ENCODE measurements at regions not wholly inside any gene's neighbourhood (a gene's known extent, or its start where the extent isn't known, plus 50 kb on each side); places are given as distances from the start of the nearest gene placed in this dataset.

DNA sequence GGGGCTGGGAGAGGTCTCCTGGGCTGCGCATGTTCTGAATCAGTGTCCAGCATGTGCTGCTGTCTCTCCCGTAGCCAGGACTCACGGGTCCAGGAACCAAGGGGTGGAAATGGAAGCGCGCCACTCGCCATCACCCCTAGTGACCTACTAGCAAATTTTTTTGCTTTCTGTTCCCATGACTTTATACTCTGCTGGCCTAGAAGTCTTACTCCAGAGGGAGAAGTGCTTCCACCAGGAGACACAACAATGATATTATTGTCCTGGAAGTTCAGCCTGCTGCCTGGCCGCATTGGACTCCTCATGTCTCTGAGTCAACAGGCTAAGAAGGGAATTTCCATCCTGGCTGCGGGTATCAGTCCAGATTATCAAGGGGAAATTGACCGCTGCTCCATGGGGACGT is 729.7 kb downstream of the BRD1 start:
- TF ChIP-seq ZNF585B (tag by site-specific recombination; IDR thresholded peaks at IDR 0.05) (no peak), ZNF221 (tag by site-specific recombination; IDR thresholded peaks at IDR 0.05; ENCODE audit: borderline replicate concordance) (no peak), ZNF658 (tag by site-specific recombination; IDR thresholded peaks at IDR 0.05) (no peak), BCL11A (tag by site-specific recombination; IDR thresholded peaks at IDR 0.05; ENCODE audit: low read depth) (no peak), ZNF510 (tag by site-specific recombination; IDR thresholded peaks at IDR 0.05; ENCODE audit: insufficient replicate concordance) (no peak), ZNF274 (IDR thresholded peaks at IDR 0.05; ENCODE audit: low read length) (no peak), ZNF274 (tag by site-specific recombination; IDR thresholded peaks at IDR 0.05; ENCODE audit: borderline replicate concordance) (no peak), MZF1 (tag by site-specific recombination; IDR thresholded peaks at IDR 0.05; ENCODE audit: borderline replicate concordance) (no peak), ZNF16 (tag by site-specific recombination; IDR thresholded peaks at IDR 0.05; ENCODE audit: low read depth) (no peak), ZNF416 (tag by site-specific recombination; IDR thresholded peaks at IDR 0.05) (no peak), ZNF837 (tag by site-specific recombination; IDR thresholded peaks at IDR 0.05) (no peak), ZNF138 (tag by site-specific recombination; IDR thresholded peaks at IDR 0.05; ENCODE audit: borderline replicate concordance) (no peak), GLIS1 (tag by site-specific recombination; IDR thresholded peaks at IDR 0.05) (no peak), HOXC10 (CRISPR knock-in tag; IDR thresholded peaks at IDR 0.05) (no peak), ZBTB21 (tag by site-specific recombination; IDR thresholded peaks at IDR 0.05) (no peak)
- TF ChIP-seq, protein P1, sequence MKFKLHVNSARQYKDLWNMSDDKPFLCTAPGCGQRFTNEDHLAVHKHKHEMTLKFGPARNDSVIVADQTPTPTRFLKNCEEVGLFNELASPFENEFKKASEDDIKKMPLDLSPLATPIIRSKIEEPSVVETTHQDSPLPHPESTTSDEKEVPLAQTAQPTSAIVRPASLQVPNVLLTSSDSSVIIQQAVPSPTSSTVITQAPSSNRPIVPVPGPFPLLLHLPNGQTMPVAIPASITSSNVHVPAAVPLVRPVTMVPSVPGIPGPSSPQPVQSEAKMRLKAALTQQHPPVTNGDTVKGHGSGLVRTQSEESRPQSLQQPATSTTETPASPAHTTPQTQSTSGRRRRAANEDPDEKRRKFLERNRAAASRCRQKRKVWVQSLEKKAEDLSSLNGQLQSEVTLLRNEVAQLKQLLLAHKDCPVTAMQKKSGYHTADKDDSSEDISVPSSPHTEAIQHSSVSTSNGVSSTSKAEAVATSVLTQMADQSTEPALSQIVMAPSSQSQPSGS (tag by site-specific recombination; IDR thresholded peaks at IDR 0.05; ENCODE audit: low read depth) = no peak
- CTCF ChIA-PET = interaction anchor here (0.8 kb wide), 1 partner anchor 207 kb away, joined by 4 read pairs; no protein-coding TSS in a partner anchor
- Histone ChIP-seq H3K4me3 (ENCODE audit: low read depth, low read length) (no peak overlapping the region), H3K27ac (ENCODE audit: extremely low read depth, low read depth, low read length) (no peak overlapping the region), H3K36me3 (ENCODE audit: control insufficient read depth in 2 of 2, insufficient read depth in 1 of 2, low read length in 2 of 2) (no peaks in the 10 kb centered on the region), H3K9me3 (ENCODE audit: control insufficient read depth, insufficient read depth, low read depth, low read length) (no peaks in the 10 kb centered on the region), H3K4me1 (ENCODE audit: control insufficient read depth, insufficient read depth, low read length) (no peaks in the 10 kb centered on the region)
- POLR2A ChIA-PET = no interaction called here

DNA sequence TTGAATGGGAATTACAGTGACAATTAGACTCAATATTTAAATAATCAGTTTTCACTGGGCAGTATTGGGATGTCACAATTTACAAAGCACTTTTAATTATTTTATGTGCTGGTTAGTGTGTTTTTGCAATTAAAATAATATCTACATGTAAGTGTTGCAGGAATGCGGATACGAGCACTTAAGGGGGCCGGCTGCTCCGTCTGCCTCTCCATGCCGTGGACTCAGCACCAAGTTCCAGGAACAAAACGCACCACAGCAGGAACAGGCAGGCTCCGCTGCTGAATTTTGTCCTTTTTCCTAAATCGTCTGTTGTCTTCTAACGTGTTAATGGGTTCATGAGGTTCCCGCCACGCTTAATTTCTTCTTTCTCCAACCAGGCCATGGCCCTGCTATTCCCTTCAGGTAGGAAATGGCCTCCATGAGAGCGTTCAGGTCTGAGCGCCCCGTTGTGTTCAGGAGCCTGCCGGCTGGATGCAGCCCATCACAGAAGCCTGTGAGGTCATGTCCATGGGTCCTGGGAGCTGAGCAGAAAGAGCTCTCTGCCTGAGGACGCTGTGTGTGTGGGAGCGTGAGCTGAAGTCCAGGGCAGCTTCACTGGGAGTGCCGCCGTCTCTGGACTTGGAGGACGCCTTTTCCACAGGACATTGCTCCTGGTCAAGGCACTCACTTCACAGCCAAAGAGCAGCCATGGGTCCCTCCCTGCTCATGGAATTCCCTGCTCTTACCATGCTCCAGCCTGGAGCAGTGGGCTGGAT is 730.3 kb downstream of the BRD1 start:
- CTCF ChIA-PET = no interaction called here
- no peak overlapping the region for H3K27ac ChIP-seq (ENCODE audit: extremely low read depth, low read depth, low read length)
- H3K9me3 ChIP-seq (ENCODE audit: control insufficient read depth, insufficient read depth, low read depth, low read length) = no peaks in the 10 kb centered on the region
- no peaks in the 10 kb centered on the region for H3K36me3 ChIP-seq (ENCODE audit: control insufficient read depth in 2 of 2, insufficient read depth in 1 of 2, low read length in 2 of 2)
- H3K4me3 ChIP-seq (ENCODE audit: low read depth, low read length) = no peak overlapping the region
- H3K4me1 ChIP-seq (ENCODE audit: control insufficient read depth, insufficient read depth, low read length) = no peaks in the 10 kb centered on the region
- POLR2A ChIA-PET = no interaction called here
- TF ChIP-seq EGR2 (tag by site-specific recombination; IDR thresholded peaks at IDR 0.05; ENCODE audit: low read depth) = no peak
- TF ChIP-seq ZNF155 (tag by site-specific recombination; IDR thresholded peaks at IDR 0.05) = no peak
- TF ChIP-seq, protein P2, sequence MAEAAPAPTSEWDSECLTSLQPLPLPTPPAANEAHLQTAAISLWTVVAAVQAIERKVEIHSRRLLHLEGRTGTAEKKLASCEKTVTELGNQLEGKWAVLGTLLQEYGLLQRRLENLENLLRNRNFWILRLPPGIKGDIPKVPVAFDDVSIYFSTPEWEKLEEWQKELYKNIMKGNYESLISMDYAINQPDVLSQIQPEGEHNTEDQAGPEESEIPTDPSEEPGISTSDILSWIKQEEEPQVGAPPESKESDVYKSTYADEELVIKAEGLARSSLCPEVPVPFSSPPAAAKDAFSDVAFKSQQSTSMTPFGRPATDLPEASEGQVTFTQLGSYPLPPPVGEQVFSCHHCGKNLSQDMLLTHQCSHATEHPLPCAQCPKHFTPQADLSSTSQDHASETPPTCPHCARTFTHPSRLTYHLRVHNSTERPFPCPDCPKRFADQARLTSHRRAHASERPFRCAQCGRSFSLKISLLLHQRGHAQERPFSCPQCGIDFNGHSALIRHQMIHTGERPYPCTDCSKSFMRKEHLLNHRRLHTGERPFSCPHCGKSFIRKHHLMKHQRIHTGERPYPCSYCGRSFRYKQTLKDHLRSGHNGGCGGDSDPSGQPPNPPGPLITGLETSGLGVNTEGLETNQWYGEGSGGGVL (tag by site-specific recombination; IDR thresholded peaks at IDR 0.05) = no peak
- no peak for TF ChIP-seq ZNF416 (tag by site-specific recombination; IDR thresholded peaks at IDR 0.05)
- no peak for TF ChIP-seq ZBTB17 (tag by site-specific recombination; IDR thresholded peaks at IDR 0.05)
- no peak for TF ChIP-seq ZNF560 (tag by site-specific recombination; IDR thresholded peaks at IDR 0.05; ENCODE audit: borderline replicate concordance)
- no peak for TF ChIP-seq ZNF558 (tag by site-specific recombination; IDR thresholded peaks at IDR 0.05)
- TF ChIP-seq ZNF24 (tag by site-specific recombination; IDR thresholded peaks at IDR 0.05) = no peak
- no peak for TF ChIP-seq ZBTB20 (tag by site-specific recombination; IDR thresholded peaks at IDR 0.05)
- no peak for TF ChIP-seq ZNF514 (tag by site-specific recombination; IDR thresholded peaks at IDR 0.05)
- TF ChIP-seq ZFP69B (tag by site-specific recombination; IDR thresholded peaks at IDR 0.05) = no peak
- TF ChIP-seq, protein P3, sequence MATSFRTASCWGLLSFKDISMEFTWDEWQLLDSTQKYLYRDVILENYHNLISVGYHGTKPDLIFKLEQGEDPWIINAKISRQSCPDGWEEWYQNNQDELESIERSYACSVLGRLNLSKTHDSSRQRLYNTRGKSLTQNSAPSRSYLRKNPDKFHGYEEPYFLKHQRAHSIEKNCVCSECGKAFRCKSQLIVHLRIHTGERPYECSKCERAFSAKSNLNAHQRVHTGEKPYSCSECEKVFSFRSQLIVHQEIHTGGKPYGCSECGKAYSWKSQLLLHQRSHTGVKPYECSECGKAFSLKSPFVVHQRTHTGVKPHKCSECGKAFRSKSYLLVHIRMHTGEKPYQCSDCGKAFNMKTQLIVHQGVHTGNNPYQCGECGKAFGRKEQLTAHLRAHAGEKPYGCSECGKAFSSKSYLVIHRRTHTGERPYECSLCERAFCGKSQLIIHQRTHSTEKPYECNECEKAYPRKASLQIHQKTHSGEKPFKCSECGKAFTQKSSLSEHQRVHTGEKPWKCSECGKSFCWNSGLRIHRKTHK (tag by site-specific recombination; IDR thresholded peaks at IDR 0.05) = no peak
- no peak for TF ChIP-seq ZBTB48 (tag by site-specific recombination; IDR thresholded peaks at IDR 0.05)
- TF ChIP-seq GLI4 (tag by site-specific recombination; IDR thresholded peaks at IDR 0.05) = no peak
- TF ChIP-seq, protein P1 (tag by site-specific recombination; IDR thresholded peaks at IDR 0.05; ENCODE audit: low read depth) = no peak
